GM23248 (cell line): ENCODE measurements at regions not wholly inside any gene's neighbourhood (a gene's known extent, or its start where the extent isn't known, plus 50 kb on each side); places are given as distances from the start of the nearest gene placed in this dataset.

ENCODE experiments used
- DNase-seq: peaks from one replicate; pipeline ENCODE4 v3.0.0-alpha.2; 2015
- H2AFZ ChIP-seq: fragments of 200-600 bp; sonication (generic); 2 replicates; pipeline ENCODE4 v1.6.1; 2016; ENCODE audit warnings: antibody characterized with exemption
- H3F3A ChIP-seq: fragments of 200-600 bp; sonication (generic); 2 replicates; pipeline ENCODE4 v1.6.1; 2016; ENCODE audit warnings: mild to moderate bottlenecking, antibody characterized with exemption, mixed run types; ENCODE audit not compliant: insufficient read depth
- H3K27ac ChIP-seq: fragments of 200-600 bp; sonication (generic); 2 replicates; pipeline ENCODE4 v1.5.1; 2016; ENCODE audit warnings: mild to moderate bottlenecking
- H3K27me3 ChIP-seq: fragments of 200-600 bp; sonication (generic); replicated peaks from 2 replicates; pipeline ENCODE4 v1.6.1; 2016; ENCODE audit warnings: mild to moderate bottlenecking; ENCODE audit not compliant: insufficient read depth
- H3K36me3 ChIP-seq: fragments of 200-600 bp; sonication (generic); 2 replicates; pipeline ENCODE4 v1.6.1; 2016; ENCODE audit warnings: low read depth, mild to moderate bottlenecking
- H3K4me1 ChIP-seq: fragments of 200-600 bp; sonication (generic); 2 replicates; pipeline ENCODE4 v1.6.1; 2016; ENCODE audit warnings: mild to moderate bottlenecking; ENCODE audit not compliant: insufficient read depth
- H3K4me2 ChIP-seq: fragments of 200-600 bp; sonication (generic); one replicate; pipeline ENCODE4 v1.6.1; 2016; ENCODE audit warnings: mild to moderate bottlenecking; ENCODE audit not compliant: unreplicated experiment
- H3K4me3 ChIP-seq: fragments of 200-600 bp; sonication (generic); 2 replicates; pipeline ENCODE4 v1.5.1; 2016; ENCODE audit warnings: mild to moderate bottlenecking
- H3K79me2 ChIP-seq: fragments of 200-600 bp; sonication (generic); 2 replicates; pipeline ENCODE4 v1.6.1; 2016; ENCODE audit warnings: mild to moderate bottlenecking; ENCODE audit not compliant: insufficient read depth
- H3K9ac ChIP-seq: fragments of 200-600 bp; sonication (generic); 2 replicates; pipeline ENCODE4 v1.6.1; 2016; ENCODE audit warnings: mild to moderate bottlenecking
- H3K9me2 ChIP-seq: fragments of 200-600 bp; sonication (generic); 2 replicates; pipeline ENCODE4 v1.6.1; 2016; ENCODE audit warnings: mixed run types, mild to moderate bottlenecking, moderate library complexity; ENCODE audit not compliant: insufficient read depth
- H3K9me3 ChIP-seq: fragments of 200-600 bp; sonication (generic); one replicate; pipeline ENCODE4 v1.6.1; 2017; ENCODE audit warnings: low read depth
- H4K20me1 ChIP-seq: fragments of 200-600 bp; sonication (generic); 2 replicates; pipeline ENCODE4 v1.6.0; 2016; ENCODE audit not compliant: insufficient read depth
- EZH2 ChIP-seq: fragments of 200-600 bp; sonication (generic); IDR thresholded peaks from 2 replicates; pipeline ENCODE4 v1.6.1; 2018; ENCODE audit warnings: antibody characterized with exemption, mild to moderate bottlenecking; ENCODE audit not compliant: insufficient read depth, poor library complexity, severe bottlenecking
- EZH2phosphoT487 ChIP-seq: fragments of 200-600 bp; sonication (generic); IDR thresholded peaks from 2 replicates; pipeline ENCODE4 v1.6.1; 2018; ENCODE audit warnings: antibody characterized with exemption, moderate library complexity, mild to moderate bottlenecking, low read depth; ENCODE audit not compliant: insufficient read depth
- WGBS, 2 experiments: methylation state at CpG; one replicate each; pipeline ENCODE4 v1.1.6; 2015 to 2017; ENCODE audit warnings: low lambda C conversion rate in 2 of 2, low coverage in 1 of 2; ENCODE audit errors: missing lambda C conversion rate in 2 of 2; 5-methylcytosine and 5-hydroxymethylcytosine counted together
- in situ Hi-C: fragments of 300-500 bp; cut with MboI; formaldehyde crosslinking; loops from 2 replicates; pipeline ENCODE4 v1.15.0; 2020

- Histone ChIP-seq H3F3A (0 out of 2 replicates have a peak, but pooled peaks cover 1% of the 10 kb centered on the region), H3K4me1 (peaks cover 3% of the 10 kb centered on the region), H3K27ac (no peak overlapping the region), H4K20me1 (no peaks in the 10 kb centered on the region), H3K79me2 (no peaks in the 10 kb centered on the region), H3K4me2 (no peak overlapping the region), H3K9me2 (no peaks in the 10 kb centered on the region), H3K27me3 (no peaks in the 10 kb centered on the region), H2AFZ (no peak overlapping the region), H3K9me3 (no peaks in the 10 kb centered on the region), H3K36me3 (no peaks in the 10 kb centered on the region), H3K9ac (no peak overlapping the region), H3K4me3 (no peak overlapping the region)
- 91 to 95% methylated on average over 15 of the region's 15 CpGs for WGBS, 2 experiments
- no peak for DNase-seq
- TF ChIP-seq EZH2, result no peak
- in situ Hi-C loops, result no loop called here
These were observed 104.2 kb upstream of the PRDM1 start for GRCh38 chr6:105981888-105982358.

GRCh38 chr6:105981002-105981887, 104.9 kb upstream of the PRDM1 start:
- Histone ChIP-seq H2AFZ (peak overlapping the region; percentile 99), H3K27me3 (no peaks in the 10 kb centered on the region), H3K9me3 (no peaks in the 10 kb centered on the region), H3K36me3 (no peaks in the 10 kb centered on the region), H3K9me2 (no peaks in the 10 kb centered on the region), H3K4me2 (peak overlapping the region; percentile 96), H4K20me1 (no peaks in the 10 kb centered on the region), H3K79me2 (no peaks in the 10 kb centered on the region), H3K9ac (peak overlapping the region; percentile 66), H3K27ac (no peak overlapping the region), H3K4me1 (no peaks in the 10 kb centered on the region), H3K4me3 (peak overlapping the region; percentile 88), H3F3A (no peaks in the 10 kb centered on the region)
- TF ChIP-seq EZH2phosphoT487, result no peak
- 25 to 29% methylated on average over 61 to 62 of the region's 62 CpGs for WGBS, 2 experiments
- in situ Hi-C loops, result no loop called here
- peak; percentile 60 for DNase-seq

- TF ChIP-seq EZH2phosphoT487 (no peak), EZH2 (no peak)
These were observed 107.2 kb upstream of the PRDM1 start for GRCh38 chr6:105978974-105979373.

GRCh38 chr6:105977934-105978504, 108.1 kb upstream of the PRDM1 start:
- DNase-seq, result no peak
- Histone ChIP-seq H3F3A (no peaks in the 10 kb centered on the region), H3K27me3 (no peaks in the 10 kb centered on the region), H3K27ac (no peak overlapping the region), H3K4me3 (no peak overlapping the region), H3K4me2 (no peak overlapping the region), H3K36me3 (no peaks in the 10 kb centered on the region), H4K20me1 (no peaks in the 10 kb centered on the region), H3K4me1 (no peaks in the 10 kb centered on the region; the same call in 1 of the 2 replicates), H2AFZ (no peak overlapping the region), H3K9me3 (no peaks in the 10 kb centered on the region), H3K9me2 (no peaks in the 10 kb centered on the region), H3K79me2 (no peaks in the 10 kb centered on the region), H3K9ac (no peak overlapping the region)
- TF ChIP-seq EZH2 (no peak), EZH2phosphoT487 (no peak)
- WGBS, 2 experiments, result 94% methylated on average over 4 of the region's 4 CpGs
- in situ Hi-C loops, result no loop called here

More at GRCh38 chr6:105978974-105979373, 107.2 kb upstream of the PRDM1 start:
- Histone ChIP-seq H3K27me3 (no peaks in the 10 kb centered on the region), H3K9me3 (no peaks in the 10 kb centered on the region), H3K27ac (no peak overlapping the region), H3K4me2 (no peak overlapping the region), H3K79me2 (no peaks in the 10 kb centered on the region), H3K36me3 (no peaks in the 10 kb centered on the region), H4K20me1 (no peaks in the 10 kb centered on the region), H3K9me2 (no peaks in the 10 kb centered on the region), H3K4me1 (no peaks in the 10 kb centered on the region; the same call in 1 of the 2 replicates), H3K9ac (no peak overlapping the region), H3F3A (no peaks in the 10 kb centered on the region), H2AFZ (no peak overlapping the region), H3K4me3 (no peak overlapping the region)
- 96 to 98% methylated on average over 2 of the region's 2 CpGs for WGBS, 2 experiments
- DNase-seq, result no peak
- in situ Hi-C loops, result no loop called here
